HL-60 (cell line): ENCODE measurements at regions not wholly inside any gene's neighbourhood (a gene's known extent, or its start where the extent isn't known, plus 50 kb on each side); places are given as distances from the start of the nearest gene placed in this dataset.

Experiments used
- DNase-seq, 2 experiments: peaks; one replicate each; pipeline ENCODE4 v3.0.0-alpha.2; 2010 to 2020; ENCODE audit warnings: low read depth in 1 of 2, low spot score in 1 of 2
- H3K27ac ChIP-seq: fragments of 250-450 bp; sonication (Bioruptor Pico); replicated peaks from 2 replicates; pipeline ENCODE4 v1.5.1; 2020; ENCODE audit warnings: mild to moderate bottlenecking, moderate library complexity
- H3K27me3 ChIP-seq: fragments of 250-450 bp; sonication (Bioruptor Pico); 2 replicates; pipeline ENCODE4 v1.5.1; 2021; ENCODE audit warnings: mild to moderate bottlenecking, moderate library complexity; ENCODE audit not compliant: insufficient read depth, poor library complexity, severe bottlenecking
- H3K4me3 ChIP-seq: replicated peaks from 2 replicates; pipeline ENCODE4 v1.5.1; 2011; ENCODE audit warnings: mild to moderate bottlenecking, control low read depth, low read length; ENCODE audit not compliant: insufficient read depth
- GABPA ChIP-seq: IDR thresholded peaks from 2 replicates; pipeline ENCODE4 v1.6.1; 2012; ENCODE audit warnings: low read depth
- POLR2AphosphoS5 ChIP-seq: IDR thresholded peaks from 2 replicates; pipeline ENCODE4 v1.6.1; 2012; ENCODE audit warnings: low read depth
- SPI1 ChIP-seq: IDR thresholded peaks from 2 replicates; pipeline ENCODE4 v1.6.1; 2012; ENCODE audit warnings: low read depth, mild to moderate bottlenecking, borderline replicate concordance
- TF ChIP-seq, protein P1 (sequence below): IDR thresholded peaks from 2 replicates; pipeline ENCODE4 v1.6.1; 2012; ENCODE audit warnings: low read depth; ENCODE audit not compliant: insufficient replicate concordance
- TF ChIP-seq, protein P2 (sequence below): IDR thresholded peaks from one replicate; pipeline ENCODE4 v1.5.1; 2011; ENCODE audit warnings: low read length, control low read depth, inconsistent platforms; ENCODE audit not compliant: insufficient read depth

DNA sequence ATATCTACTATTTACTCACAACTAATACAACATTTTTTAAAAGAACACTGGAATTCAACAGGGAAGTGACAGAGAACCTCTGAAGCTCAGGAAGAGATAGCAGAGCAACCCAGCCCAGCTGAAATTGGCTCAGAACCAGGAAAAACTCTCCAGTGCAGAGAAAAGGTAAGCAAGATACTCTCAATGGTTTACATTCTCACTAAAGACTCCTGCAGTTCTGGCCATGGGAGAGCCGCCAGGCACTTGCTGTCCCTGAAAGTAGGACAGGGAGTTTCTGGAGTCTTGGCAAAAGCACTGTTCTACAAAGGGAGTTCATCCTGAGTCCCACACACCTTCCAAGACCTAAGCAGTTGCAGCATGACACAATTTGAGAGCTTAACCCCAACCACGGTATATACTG lies 330.8 kb downstream of the TRIM36 start:
- DNase-seq, result no peak
- Histone ChIP-seq H3K4me3 (no peak overlapping the region), H3K27ac (no peak overlapping the region), H3K27me3 (no peaks in the 10 kb centered on the region)
- TF ChIP-seq POLR2AphosphoS5, result no peak

DNA sequence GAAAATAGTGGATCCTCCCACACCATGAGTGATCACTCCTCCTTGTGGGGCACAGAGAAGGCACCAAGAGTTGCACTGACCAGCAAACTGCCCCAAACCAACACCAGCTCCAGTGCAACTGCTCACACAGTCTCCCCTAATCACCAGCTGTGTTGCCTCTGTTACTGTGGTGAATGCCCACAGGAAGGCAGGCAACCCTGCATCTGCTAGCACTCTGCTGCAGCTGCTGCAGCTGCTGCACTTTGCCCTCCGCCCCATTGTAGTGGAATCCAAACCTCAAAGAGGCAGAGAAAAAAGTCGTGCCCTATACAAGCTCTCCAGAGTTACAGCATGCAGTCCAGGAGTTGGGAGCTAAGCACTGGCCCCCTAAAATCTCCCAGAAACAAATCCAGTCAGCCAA lies 339.6 kb downstream of the TRIM36 start:
- H3K4me3 ChIP-seq, result no peak overlapping the region
- TF ChIP-seq POLR2AphosphoS5 (no peak), GABPA (no peak), SPI1 (no peak)
- TF ChIP-seq, protein P1, sequence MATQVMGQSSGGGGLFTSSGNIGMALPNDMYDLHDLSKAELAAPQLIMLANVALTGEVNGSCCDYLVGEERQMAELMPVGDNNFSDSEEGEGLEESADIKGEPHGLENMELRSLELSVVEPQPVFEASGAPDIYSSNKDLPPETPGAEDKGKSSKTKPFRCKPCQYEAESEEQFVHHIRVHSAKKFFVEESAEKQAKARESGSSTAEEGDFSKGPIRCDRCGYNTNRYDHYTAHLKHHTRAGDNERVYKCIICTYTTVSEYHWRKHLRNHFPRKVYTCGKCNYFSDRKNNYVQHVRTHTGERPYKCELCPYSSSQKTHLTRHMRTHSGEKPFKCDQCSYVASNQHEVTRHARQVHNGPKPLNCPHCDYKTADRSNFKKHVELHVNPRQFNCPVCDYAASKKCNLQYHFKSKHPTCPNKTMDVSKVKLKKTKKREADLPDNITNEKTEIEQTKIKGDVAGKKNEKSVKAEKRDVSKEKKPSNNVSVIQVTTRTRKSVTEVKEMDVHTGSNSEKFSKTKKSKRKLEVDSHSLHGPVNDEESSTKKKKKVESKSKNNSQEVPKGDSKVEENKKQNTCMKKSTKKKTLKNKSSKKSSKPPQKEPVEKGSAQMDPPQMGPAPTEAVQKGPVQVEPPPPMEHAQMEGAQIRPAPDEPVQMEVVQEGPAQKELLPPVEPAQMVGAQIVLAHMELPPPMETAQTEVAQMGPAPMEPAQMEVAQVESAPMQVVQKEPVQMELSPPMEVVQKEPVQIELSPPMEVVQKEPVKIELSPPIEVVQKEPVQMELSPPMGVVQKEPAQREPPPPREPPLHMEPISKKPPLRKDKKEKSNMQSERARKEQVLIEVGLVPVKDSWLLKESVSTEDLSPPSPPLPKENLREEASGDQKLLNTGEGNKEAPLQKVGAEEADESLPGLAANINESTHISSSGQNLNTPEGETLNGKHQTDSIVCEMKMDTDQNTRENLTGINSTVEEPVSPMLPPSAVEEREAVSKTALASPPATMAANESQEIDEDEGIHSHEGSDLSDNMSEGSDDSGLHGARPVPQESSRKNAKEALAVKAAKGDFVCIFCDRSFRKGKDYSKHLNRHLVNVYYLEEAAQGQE, result no peak
- TF ChIP-seq, protein P2, sequence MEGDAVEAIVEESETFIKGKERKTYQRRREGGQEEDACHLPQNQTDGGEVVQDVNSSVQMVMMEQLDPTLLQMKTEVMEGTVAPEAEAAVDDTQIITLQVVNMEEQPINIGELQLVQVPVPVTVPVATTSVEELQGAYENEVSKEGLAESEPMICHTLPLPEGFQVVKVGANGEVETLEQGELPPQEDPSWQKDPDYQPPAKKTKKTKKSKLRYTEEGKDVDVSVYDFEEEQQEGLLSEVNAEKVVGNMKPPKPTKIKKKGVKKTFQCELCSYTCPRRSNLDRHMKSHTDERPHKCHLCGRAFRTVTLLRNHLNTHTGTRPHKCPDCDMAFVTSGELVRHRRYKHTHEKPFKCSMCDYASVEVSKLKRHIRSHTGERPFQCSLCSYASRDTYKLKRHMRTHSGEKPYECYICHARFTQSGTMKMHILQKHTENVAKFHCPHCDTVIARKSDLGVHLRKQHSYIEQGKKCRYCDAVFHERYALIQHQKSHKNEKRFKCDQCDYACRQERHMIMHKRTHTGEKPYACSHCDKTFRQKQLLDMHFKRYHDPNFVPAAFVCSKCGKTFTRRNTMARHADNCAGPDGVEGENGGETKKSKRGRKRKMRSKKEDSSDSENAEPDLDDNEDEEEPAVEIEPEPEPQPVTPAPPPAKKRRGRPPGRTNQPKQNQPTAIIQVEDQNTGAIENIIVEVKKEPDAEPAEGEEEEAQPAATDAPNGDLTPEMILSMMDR, result no peak
- no peak for DNase-seq
- no peaks in the 10 kb centered on the region for H3K27me3 ChIP-seq
- H3K27ac ChIP-seq, result no peak overlapping the region

DNA sequence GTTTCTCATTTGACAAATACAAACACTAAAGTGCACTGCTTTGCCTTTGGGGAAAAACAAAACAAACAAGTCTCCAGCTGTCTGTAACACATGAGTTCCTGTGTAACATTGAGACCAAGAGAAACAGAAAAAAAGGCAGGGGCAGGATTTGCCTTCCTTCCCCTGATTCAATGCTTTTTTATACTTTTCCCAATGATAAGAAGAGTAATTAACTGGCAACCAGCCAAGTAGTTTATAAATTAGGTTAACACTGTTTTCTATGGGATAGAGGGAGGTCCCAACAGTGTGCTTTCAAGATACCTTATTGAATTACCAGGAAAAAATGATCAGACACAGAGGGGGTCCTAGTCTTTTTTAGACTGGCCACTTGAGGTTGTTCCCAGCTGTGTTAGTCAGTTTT lies 346.8 kb downstream of the TRIM36 start:
- Histone ChIP-seq H3K27me3 (no peaks in the 10 kb centered on the region), H3K4me3 (no peak overlapping the region), H3K27ac (no peak overlapping the region)
- DNase-seq, result no peak
- TF ChIP-seq GABPA (no peak), SPI1 (no peak), POLR2AphosphoS5 (no peak)
- TF ChIP-seq, protein P1, result no peak
- TF ChIP-seq, protein P2, result no peak

GRCh38 chr5:114822436-114822835 lies 347.3 kb downstream of the TRIM36 start:
- DNase-seq, result no peak
- Histone ChIP-seq H3K27ac (no peak overlapping the region), H3K4me3 (no peak overlapping the region), H3K27me3 (no peaks in the 10 kb centered on the region)
- TF ChIP-seq, protein P1, result no peak
- TF ChIP-seq GABPA (no peak), SPI1 (no peak), POLR2AphosphoS5 (no peak)
- TF ChIP-seq, protein P2, result no peak
